ENCODE measurements at regions not wholly inside any gene's neighbourhood (a gene's known extent, or its start where the extent isn't known, plus 50 kb on each side); places are given as distances from the start of the nearest gene placed in this dataset.

DNA sequence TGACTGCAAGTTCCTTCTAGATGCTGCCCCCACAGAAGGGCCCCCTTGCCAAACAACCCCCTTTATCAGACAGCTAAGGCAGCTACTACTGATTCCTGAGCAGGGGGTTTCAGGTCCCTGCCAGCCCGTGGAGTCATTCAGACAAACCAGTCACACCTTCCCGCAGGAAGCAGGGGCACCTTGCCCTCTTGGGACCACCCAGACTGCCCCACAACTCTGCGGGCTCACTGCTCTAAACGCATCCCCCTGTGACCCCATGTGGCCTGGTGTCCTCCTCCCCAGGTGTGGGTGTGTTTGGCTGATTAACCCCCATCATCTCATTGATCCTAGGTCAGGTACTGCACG is 298.9 kb downstream of the TCERG1L start:
- peak; percentile 72 for DNase-seq (ENCODE audit: low spot score)
- intact Hi-C loops (cut with DNase I) = no loop called here

DNA sequence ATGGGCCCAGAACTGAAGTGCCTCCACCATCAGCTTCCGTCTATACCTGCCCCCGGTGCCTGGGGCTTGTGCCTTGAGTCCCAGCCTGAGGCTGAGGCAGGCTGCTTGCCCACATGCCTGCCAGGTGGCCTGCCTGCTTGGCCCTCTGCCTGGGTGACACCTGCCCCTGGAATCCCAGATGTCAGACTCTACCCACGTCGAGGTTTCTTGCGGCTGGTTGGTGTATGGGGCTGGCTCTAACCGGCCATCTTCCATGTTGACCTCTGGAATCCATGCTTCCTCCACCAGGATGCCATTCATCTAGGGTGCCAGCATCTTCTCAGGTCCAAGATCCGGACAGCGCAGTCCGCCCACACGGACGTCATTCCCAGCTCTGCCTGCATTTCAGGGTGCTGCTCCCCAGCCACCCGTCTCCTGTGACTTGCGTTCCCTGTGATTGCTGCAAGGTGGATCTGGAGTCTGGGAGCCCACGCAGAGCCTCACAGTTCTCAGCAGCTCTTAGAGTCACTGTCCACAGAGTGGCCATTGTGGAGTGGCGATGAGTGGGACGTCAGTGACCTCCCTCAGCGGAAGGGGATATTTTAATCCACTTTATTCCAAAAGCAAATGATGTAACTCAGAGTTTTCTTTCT is 298.1 kb downstream of the TCERG1L start:
- intact Hi-C loops (cut with DNase I) = no loop called here
- DNase-seq (ENCODE audit: low spot score) = peak; percentile 51

DNA sequence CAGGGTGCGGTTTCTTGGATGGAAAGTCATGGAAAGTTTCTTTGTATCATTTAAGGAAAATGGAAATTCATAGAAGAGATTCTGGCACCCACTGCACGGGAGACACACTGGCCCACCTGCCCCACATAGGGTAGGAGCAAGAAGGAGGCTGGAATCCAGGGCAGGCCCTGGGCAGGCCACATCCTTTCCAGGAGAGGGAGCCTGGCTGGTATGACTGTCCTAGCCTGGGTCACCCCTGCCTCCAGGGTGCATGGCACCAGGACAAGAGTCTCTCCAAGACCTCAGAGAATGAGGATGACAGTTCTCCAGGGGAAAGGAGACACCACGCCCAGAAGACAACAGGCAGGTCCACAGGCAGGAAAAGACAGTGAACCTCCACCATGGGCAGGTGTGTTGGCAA is 297.2 kb downstream of the TCERG1L start:
- DNase-seq (ENCODE audit: low spot score) = no peak
- intact Hi-C loops (cut with DNase I) = no loop called here

DNA sequence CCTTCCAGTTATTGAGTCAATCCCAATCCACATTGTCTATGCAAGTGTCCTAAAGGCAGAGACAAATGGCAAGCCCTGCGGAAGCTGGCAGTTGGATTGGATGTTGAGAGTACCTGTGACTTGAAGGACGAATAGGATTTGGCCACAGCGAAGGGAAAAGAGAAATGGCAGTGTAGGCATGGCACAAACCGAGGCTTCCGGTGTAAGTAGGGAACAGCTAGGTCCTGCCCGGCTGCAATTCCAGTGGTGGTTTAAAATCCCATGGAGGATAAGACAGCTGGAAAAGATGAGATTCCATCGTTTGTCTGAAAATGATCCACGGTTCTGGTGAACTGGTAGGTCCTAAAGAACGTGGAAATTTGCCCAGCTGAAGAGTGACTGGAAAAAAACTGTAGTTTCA is 296.2 kb downstream of the TCERG1L start:
- no peak for DNase-seq (ENCODE audit: low spot score)
- intact Hi-C loops (cut with DNase I) = no loop called here

DNA sequence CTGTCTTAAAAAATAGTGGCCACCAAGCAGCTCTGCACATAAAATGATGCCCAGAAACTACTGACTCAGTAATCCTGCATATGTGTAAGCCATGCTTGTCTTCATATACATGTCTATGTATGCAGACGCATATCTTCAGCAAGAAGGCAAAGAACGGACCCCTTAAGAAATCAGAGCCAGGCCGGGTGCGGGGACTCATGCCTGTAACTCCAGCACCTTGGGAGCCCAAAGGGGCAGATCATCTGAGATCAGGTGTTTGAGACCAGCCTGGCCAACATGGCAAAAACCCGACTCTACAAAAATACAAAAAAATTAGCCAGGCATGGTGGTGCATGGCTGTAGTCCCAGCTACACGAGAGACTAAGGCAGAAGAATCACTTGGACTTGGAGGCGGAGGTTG is 295.0 kb downstream of the TCERG1L start:
- peak; percentile 26 for DNase-seq (ENCODE audit: low spot score)
- intact Hi-C loops (cut with DNase I) = no loop called here

DNA sequence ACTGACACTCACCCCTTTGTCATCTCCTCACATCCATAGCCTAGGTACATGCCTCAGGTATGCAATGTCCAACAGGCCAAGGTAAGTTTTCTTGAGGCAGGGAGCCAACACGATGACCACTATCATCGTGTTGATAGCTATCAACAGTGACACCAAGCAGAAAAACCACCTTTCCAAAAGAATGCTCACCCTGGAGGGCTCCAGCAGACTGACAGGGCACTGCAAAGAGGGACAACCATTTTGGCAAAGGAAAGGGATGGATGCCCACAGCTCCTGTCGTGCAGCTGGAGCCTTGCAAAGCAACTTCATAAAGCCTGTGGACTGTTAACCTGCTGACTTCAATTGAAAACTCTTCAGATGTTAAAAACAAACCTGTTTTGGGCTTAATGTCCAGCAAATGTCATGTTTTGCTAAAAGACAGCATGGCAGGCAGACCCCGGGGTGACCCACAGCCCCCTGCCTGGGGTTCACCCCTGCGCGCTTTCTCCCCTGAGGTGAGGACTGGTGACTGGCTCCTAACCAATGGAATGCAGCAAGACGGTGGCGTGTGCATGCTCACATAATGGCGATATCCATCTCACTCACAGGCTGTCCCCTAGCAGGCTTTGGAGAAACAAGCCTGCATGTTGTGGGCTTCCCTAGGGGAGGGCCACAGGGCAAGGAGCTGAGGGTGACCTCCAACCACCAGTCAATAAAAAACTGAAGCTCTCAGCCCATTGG is 293.8 kb downstream of the TCERG1L start:
- DNase-seq (ENCODE audit: low spot score) = no peak
- intact Hi-C loops (cut with DNase I) = no loop called here

DNA sequence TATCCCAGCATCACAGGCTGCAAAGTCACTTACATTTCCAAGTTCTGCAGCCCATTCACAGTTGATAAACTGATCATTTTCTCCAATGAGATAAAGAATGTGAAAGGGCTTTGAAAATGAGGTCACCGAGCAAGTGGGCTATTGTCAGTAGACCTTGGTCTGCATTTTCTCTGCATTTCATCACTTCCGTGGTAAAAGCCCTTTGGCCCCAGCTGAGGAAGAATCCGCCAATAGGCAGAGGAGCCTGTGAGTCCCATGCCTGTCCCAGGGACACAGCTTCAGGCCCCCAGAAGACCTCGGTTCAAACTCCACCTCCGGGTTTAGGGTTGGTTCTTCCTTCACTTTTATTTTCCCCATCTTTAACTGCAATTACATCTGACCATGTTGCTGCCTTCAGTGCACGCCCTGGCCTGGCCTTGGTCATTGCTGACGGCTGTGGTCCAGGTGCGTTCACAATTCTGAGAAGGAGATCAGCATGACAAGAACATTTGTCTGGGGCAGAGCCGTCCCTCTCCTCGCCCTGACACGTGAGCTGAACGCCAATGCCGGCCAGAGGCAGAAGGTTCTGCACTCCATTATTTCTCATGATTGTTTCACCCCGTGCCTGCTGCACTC is 292.5 kb downstream of the TCERG1L start:
- intact Hi-C loops (cut with DNase I) = no loop called here
- DNase-seq (ENCODE audit: low spot score) = no peak

DNA sequence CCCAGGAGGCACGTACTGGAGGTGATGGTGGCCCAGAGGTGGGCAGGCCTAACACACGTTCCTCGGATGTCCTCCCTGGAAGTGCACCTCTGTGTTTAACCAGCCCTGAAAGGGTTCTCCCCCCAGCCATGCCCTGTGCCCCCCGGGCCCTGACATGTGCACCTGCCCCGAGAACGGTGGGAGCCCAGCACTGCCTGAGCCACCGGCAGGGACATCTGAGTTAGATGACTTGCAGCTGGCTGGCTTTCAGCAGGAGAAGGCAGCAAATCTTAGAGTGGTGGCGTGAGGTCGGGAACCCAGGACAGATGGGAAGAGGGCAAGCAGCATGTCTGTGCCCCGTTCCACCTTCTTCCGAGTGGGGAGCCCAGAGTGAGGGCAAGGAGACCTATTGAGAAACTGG is 291.8 kb downstream of the TCERG1L start:
- no peak for DNase-seq (ENCODE audit: low spot score)
- intact Hi-C loops (cut with DNase I) = no loop called here

DNA sequence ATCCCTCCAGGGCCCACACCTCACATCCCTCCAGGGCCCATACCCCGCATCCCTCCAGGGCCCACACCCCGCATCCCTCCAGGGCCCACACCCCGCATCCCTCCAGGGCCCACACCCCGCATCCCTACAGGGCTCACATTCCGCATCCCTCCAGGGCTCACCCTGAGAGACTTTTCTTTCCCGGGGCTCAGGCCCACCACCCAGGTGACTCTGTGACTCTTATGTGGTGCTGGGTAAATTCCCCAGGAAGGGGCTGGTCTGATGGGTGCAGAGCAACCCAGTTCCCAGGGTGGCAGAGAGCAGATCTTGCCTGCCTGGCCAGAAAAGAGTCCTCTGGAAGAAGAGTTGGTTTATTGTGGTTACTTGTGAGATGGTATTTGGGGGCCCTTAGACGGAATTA is 290.7 kb downstream of the TCERG1L start:
- intact Hi-C loops (cut with DNase I) = no loop called here
- DNase-seq (ENCODE audit: low spot score) = peak; percentile 24

DNA sequence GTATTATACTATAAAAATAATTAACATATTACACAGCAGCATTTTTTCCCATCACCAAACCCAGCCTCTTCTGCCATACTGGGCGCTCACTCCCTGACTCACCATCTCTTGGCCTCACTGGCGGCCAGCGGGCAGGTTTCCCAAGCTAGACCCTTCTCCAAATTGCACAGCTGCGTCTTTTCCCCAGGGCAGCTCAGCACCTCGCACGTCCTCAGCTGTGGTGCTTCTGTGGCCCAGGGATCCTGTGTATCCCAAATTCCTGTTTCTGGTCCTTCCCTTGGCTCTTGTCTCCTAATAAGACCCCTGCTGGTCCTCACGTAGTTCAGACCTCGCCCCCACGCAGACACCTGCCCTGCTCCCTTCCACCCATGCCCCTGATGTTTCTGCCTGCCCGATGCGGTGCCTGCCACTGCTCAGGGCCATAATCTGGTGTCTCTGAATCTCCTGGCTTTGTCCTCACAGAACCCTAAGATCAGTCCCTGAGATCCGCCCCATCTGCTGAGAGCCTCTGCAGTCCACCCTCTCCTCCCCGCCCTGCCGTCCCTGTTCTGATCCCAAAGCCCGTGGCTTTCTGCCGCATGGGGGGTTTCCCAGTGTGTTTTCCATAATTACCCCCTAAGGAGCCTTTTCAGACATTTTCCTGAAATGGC is 290.1 kb downstream of the TCERG1L start:
- intact Hi-C loops (cut with DNase I) = no loop called here
- DNase-seq (ENCODE audit: low spot score) = peak; percentile 53

DNA sequence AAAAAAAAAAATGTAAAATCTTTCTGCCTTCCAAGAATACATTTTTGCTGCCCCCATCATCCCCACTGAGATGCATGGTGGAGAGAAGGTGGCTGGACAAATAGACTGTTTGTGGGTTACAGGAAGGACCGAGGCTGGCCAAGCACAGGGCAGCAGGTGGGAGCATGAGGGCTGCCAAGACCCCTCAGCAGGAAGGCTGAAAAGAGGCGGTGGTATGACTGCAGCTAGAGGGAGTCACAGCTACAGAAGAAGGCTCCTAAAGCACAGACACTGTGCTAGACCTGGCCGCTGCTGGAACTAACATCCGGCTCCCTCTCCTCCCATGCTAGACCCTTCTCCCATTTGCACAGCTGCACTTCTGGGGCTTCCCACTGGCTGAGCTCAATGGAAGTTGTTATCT is 289.6 kb downstream of the TCERG1L start:
- DNase-seq (ENCODE audit: low spot score) = peak; percentile 36
- intact Hi-C loops (cut with DNase I) = no loop called here

DNA sequence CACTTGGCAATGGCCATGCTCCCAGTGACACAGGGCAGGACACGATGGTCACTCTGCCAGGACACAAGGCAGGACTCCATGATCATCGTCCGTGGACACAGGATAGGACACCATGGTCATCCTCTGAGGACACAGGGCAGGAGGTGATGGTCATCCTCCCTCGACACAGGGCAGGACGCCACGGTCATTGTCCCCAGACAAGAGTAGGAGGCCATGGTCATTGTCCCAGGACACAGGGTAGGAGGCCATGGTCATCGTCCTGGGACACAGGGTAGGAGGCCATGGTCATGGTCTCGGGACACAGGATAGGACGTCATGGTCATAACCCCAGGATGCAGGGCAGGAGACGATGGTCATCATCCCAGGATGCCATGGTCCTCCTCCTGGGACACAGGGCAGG is 289.2 kb downstream of the TCERG1L start:
- intact Hi-C loops (cut with DNase I) = no loop called here

DNA sequence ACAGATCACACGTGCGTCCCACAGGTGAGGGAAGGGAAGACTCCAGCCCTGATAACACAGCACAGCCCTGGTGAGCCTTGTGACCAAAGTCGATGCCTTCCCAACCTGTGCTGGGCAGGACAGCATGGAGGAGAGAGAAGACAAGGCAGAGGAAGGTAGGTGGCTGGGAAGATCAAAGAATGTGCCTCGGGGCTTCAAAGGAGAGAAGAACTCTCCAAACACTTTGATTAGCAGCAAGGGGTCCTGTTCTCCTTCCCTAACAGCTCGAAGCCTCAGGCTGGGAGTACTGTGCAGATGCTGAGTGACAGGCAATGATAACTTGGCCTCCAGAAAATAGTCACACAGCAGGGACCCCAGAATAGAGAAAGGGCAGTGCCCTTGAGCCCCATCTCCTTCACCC is 288.5 kb downstream of the TCERG1L start:
- intact Hi-C loops (cut with DNase I) = no loop called here

More for the DNA sequence above, 289.2 kb downstream of the TCERG1L start:
- DNase-seq (ENCODE audit: low spot score) = peak; percentile 49

DNA sequence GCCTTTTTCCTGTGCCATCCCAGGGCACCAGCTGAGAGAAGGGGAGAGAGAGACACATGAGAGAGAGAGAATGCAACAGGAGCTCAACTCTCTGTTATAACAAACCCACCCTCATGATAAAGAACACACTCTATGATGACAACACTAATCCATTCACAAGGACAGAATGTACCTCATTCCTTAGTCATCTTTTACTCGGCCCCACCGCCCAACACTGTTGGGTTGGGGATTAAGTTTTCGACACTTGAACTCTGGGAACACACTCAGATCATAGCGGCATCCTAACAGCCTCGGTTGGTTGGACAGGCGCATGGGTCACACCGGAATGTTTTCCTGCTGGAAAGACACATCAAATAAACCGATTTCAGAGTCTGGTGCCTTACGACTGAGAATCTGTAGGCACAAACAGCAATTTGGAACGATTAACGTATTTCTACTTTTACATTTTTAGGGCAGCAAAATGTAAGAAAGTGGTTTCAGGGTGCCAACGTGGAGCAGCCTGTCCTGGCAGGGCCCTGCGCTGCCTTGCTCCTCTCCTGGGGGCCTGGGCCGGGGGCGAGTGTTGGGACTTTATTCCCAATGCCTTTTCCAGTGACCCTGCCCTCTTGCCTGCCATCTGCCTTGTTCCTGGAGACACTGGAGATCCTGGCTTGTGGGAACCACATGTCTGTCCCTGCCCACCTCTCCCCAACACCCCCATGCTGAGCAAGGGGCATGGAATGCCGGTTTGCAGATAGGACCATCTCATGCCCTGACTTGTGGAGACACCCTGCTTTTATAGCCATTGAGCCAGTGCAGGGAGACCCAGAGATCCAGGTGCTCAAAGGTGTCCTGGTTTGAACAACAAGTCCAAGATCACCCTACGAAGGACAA is 287.0 kb downstream of the TCERG1L start:
- peak; percentile 29 for DNase-seq (ENCODE audit: low spot score)
- intact Hi-C loops (cut with DNase I) = no loop called here

More for the DNA sequence above, 288.5 kb downstream of the TCERG1L start:
- DNase-seq (ENCODE audit: low spot score) = no peak

DNA sequence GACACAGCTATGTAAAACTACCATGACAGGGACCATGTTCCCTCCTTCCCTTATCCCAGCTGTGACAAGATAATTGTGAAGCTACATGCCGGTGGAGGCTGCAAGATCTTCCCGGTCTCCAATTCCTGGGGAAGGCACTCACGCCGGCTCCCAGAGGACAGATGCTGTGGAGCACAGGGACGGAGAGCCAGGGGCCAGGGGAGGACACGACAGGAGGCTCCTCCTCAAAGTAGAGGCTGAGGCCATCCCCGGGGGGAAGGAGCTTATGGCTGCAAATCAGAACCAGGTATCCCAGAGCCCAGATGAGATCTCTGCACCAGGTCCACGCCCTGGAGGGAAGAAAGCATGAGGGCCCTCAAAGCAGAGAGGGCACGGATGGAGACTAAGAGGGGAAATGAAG is 286.2 kb downstream of the TCERG1L start:
- intact Hi-C loops (cut with DNase I) = no loop called here

DNA sequence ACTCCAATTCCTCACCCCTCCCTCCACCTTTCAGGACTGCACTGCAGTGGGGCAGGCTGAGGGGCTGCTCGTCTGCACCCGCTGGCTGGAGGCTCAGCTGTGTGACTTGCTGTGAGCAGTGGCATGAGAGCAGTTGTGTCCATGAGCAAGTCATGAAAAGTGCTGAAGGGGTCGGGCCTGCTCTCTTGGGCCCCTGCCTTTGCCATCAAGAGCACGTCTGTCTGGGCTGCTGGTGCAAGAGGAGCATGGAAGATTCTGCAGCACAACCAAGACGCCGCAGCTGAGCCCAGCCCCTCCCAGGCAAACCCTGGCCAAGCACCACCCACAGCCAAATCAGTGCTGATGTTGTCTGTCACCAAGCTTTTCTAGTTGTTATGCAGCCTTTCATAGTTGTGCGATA is 284.3 kb downstream of the TCERG1L start:
- intact Hi-C loops (cut with DNase I) = no loop called here
- DNase-seq (ENCODE audit: low spot score) = no peak

More for the DNA sequence above, 286.2 kb downstream of the TCERG1L start:
- DNase-seq (ENCODE audit: low spot score) = no peak

DNA sequence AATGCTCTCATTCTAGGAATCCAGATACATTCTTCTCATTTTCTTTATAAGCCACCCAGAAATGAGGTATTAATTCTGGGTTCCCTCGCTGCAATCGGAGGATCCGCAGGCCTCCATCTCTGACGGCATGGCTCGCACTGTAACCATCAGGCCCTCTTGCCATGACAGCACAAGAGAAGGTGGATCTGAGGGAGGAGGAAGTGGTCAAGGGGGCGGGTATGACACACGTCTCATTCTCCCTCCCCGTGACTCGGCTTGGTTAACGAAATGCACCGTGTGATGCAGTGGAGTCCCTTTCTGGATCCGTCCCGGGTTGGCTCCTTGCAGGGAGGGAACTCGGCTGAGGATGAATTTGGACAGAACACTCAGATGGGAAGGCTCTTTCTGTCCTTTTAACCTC is 280.2 kb downstream of the TCERG1L start:
- intact Hi-C loops (cut with DNase I) = no loop called here
- peak; percentile 49 for DNase-seq (ENCODE audit: low spot score)

DNA sequence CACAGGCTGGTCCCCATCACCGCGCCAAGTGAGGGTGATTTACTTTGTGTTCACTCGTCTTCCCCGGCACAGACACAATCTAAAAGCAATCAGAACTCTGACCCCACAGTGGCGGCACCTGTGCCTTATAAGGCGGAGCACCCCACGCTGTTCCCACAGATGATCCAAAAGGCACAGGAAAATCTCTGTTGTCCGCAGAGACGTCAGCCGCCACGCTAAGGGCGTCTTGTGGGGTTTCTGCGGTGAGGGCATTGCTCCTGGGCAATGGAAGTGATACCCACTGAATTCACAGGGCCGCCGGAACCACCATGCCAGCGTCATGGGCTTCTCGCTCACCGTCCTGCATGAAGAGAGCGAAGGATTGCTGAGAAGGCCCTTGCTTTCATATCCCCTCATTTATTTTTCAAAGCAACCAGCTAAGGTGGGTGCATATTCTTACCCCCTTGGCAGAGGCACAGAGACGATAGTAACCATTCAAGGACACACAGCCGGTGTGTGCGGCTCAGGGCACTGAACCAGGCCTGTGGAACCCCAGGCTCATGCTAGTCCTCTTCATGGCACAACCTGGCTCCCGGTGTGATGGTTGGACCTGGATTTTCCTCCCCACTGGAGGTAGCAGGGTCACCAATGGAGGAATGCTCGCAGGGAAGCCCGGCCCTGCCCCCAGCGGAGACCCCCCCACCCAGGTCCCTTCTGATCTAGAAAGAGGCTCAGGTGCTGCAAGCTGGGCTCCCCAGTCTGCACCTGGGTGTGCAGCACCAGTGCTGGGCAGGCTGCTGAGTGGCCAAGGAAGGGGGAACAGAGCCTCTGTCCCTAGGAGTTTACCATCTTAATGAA is 279.0 kb downstream of the TCERG1L start:
- DNase-seq (ENCODE audit: low spot score) = peak; percentile 55
- intact Hi-C loops (cut with DNase I) = no loop called here
